HG03432 (cell line): ENCODE measurements at regions not wholly inside any gene's neighbourhood (a gene's known extent, or its start where the extent isn't known, plus 50 kb on each side); places are given as distances from the start of the nearest gene placed in this dataset.

Source experiments
- ATAC-seq: cut with Tn5 transposase; IDR thresholded peaks from one replicate; pipeline ENCODE4 v1.9.1; 2021; ENCODE audit warnings: mild to moderate bottlenecking, moderate library complexity; ENCODE audit not compliant: unreplicated experiment

- ATAC-seq = no peak
Observed at GRCh38 chr6:111957623-111958315, 84.5 kb upstream of the FYN start.

GRCh38 chr6:111958534-111958933 lies 85.3 kb upstream of the FYN start:
- no peak for ATAC-seq

- ATAC-seq = no peak
Observed at GRCh38 chr6:111959766-111960165, 86.5 kb upstream of the FYN start.

- no peak for ATAC-seq
Observed at GRCh38 chr6:111967131-111967530, 86.8 kb upstream of the CCN6 start.

GRCh38 chr6:111970426-111970825 lies 83.5 kb upstream of the CCN6 start:
- no peak for ATAC-seq

GRCh38 chr6:111971181-111971841 lies 82.6 kb upstream of the CCN6 start:
- ATAC-seq = no peak

GRCh38 chr6:111971866-111972532 lies 81.9 kb upstream of the CCN6 start:
- ATAC-seq = no peak

GRCh38 chr6:111972745-111973117 lies 81.2 kb upstream of the CCN6 start:
- no peak for ATAC-seq

GRCh38 chr6:111973118-111973761 lies 80.7 kb upstream of the CCN6 start:
- no peak for ATAC-seq

GRCh38 chr6:111973927-111974639 lies 79.8 kb upstream of the CCN6 start:
- ATAC-seq = no peak

GRCh38 chr6:111975466-111975865 lies 78.4 kb upstream of the CCN6 start:
- no peak for ATAC-seq

- no peak for ATAC-seq
Observed at GRCh38 chr6:111976139-111976538, 77.8 kb upstream of the CCN6 start.

- ATAC-seq = no peak
Observed at GRCh38 chr6:111978532-111979149, 75.3 kb upstream of the CCN6 start.

- ATAC-seq = no peak
Observed at GRCh38 chr6:111979633-111980032, 74.3 kb upstream of the CCN6 start.

- ATAC-seq = no peak
Observed at GRCh38 chr6:111980143-111980542, 73.8 kb upstream of the CCN6 start.

- ATAC-seq = no peak
Observed at GRCh38 chr6:111980971-111981840, 72.7 kb upstream of the CCN6 start.

- ATAC-seq = no peak
Observed at GRCh38 chr6:111982681-111983080, 71.2 kb upstream of the CCN6 start.

- ATAC-seq = no peak
Observed at GRCh38 chr6:111983193-111983592, 70.7 kb upstream of the CCN6 start.

GRCh38 chr6:111984081-111984480 lies 69.8 kb upstream of the CCN6 start:
- ATAC-seq = no peak
